Type B pancreatic cell (in vitro differentiated cells): ENCODE measurements at regions not wholly inside any gene's neighbourhood (a gene's known extent, or its start where the extent isn't known, plus 50 kb on each side); places are given as distances from the start of the nearest gene placed in this dataset.

Source experiments
- DNase-seq: peaks from one replicate; pipeline ENCODE4 v3.0.0; 2021; ENCODE audit warnings: mixed read lengths; ENCODE audit not compliant: unreplicated experiment; ENCODE audit errors: extremely low spot score
- H3K27ac Mint-ChIP-seq: 2 replicates; pipeline ENCODE4 v1.8.0; 2021; ENCODE audit warnings: mild to moderate bottlenecking, mixed read lengths
- H3K27me3 Mint-ChIP-seq: 2 replicates; pipeline ENCODE4 v1.8.0; 2021; ENCODE audit warnings: mixed read lengths
- H3K36me3 Mint-ChIP-seq: 2 replicates; pipeline ENCODE4 v1.8.0; 2021; ENCODE audit warnings: mixed read lengths
- H3K4me1 Mint-ChIP-seq: one replicate; pipeline ENCODE4 v1.8.0; 2021; ENCODE audit warnings: mixed read lengths; ENCODE audit not compliant: unreplicated experiment
- H3K4me3 Mint-ChIP-seq: 2 replicates; pipeline ENCODE4 v1.8.0; 2021; ENCODE audit warnings: mild to moderate bottlenecking, mixed read lengths
- H3K9me3 Mint-ChIP-seq: 2 replicates; pipeline ENCODE4 v1.8.0; 2021; ENCODE audit warnings: mixed read lengths
- TF ChIP-seq, protein P1 (sequence below): fragments of 200-600 bp; sonication (generic); conservative IDR thresholded peaks from 2 replicates; pipeline ENCODE4 v1.5.0; 2021; ENCODE audit warnings: antibody characterized with exemption, mild to moderate bottlenecking

DNA sequence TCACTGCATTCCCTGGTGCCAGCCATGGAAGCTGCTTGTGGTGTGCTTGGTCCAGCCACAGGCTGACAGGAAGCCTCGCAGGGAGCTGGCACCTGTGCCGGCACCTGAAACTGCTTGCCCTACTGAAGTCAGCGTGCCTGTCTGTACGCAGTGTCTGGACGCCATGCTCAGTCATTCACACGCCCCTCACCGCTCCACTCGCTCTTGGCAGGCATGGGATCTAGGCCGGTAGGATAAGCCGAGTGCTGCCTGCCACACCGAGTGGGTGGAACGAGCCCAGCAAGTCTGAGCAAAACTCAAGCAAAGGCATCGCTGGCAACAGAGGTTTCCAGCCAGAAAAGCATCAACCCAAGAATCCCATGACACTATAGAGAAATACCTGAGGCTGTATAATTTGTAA is 350.6 kb downstream of the CDH11 start:
- DNase-seq = no peak
- TF ChIP-seq, protein P1, sequence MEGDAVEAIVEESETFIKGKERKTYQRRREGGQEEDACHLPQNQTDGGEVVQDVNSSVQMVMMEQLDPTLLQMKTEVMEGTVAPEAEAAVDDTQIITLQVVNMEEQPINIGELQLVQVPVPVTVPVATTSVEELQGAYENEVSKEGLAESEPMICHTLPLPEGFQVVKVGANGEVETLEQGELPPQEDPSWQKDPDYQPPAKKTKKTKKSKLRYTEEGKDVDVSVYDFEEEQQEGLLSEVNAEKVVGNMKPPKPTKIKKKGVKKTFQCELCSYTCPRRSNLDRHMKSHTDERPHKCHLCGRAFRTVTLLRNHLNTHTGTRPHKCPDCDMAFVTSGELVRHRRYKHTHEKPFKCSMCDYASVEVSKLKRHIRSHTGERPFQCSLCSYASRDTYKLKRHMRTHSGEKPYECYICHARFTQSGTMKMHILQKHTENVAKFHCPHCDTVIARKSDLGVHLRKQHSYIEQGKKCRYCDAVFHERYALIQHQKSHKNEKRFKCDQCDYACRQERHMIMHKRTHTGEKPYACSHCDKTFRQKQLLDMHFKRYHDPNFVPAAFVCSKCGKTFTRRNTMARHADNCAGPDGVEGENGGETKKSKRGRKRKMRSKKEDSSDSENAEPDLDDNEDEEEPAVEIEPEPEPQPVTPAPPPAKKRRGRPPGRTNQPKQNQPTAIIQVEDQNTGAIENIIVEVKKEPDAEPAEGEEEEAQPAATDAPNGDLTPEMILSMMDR = no peak
- H3K36me3 Mint-ChIP-seq = no peaks in the 10 kb centered on the region
- H3K9me3 Mint-ChIP-seq = no peaks in the 10 kb centered on the region
- no peaks in the 10 kb centered on the region for H3K27me3 Mint-ChIP-seq
- H3K4me3 Mint-ChIP-seq = no peak overlapping the region
- H3K27ac Mint-ChIP-seq = no peak overlapping the region
- peaks cover 9% of the 10 kb centered on the region for H3K4me1 Mint-ChIP-seq

DNA sequence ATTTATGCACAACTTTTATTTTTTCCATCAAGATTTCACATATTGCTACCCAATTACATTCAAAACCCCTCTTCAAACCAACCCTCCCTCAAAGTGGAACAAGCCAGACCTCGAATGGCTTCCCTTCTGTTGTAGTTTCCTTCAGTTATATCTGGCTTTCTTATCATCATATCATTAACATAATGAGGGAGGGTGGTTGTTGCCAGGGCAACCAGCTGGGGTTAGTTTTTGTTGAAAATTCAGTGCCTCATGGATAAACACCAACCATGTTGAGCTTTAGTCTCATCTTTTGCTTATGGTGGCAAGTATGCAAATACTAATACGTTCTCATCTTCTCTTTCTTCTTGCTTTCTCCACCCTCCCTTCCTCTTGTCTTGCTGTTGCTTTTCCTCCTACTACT is 359.7 kb downstream of the CDH11 start:
- H3K4me1 Mint-ChIP-seq = no peaks in the 10 kb centered on the region
- DNase-seq = no peak
- TF ChIP-seq, protein P1 = no peak
- no peak overlapping the region for H3K4me3 Mint-ChIP-seq
- no peak overlapping the region for H3K27ac Mint-ChIP-seq
- no peaks in the 10 kb centered on the region for H3K36me3 Mint-ChIP-seq
- H3K9me3 Mint-ChIP-seq = no peaks in the 10 kb centered on the region
- H3K27me3 Mint-ChIP-seq = peaks cover 10% of the 10 kb centered on the region

DNA sequence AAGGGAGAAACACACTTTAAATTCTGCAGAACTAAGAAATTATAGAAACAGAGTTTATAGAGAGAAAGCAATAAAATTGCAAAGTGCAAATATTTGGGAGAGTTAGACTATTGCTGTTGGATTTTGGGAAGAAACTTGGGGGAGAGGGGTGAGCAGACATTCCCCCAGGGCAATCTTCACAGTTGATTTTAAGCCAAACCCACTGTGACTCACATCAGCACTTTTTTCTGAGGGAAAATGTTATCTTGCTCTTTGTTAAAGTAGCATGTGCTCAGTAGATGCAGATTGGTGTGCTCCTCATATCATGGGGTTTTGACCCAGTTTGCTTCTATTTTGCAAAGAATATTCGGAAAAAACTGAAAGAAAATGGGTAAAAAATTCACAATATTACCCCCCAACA is 367.6 kb downstream of the CDH11 start:
- Mint-ChIP-seq H3K4me3 (no peak overlapping the region), H3K27ac (no peak overlapping the region), H3K36me3 (no peaks in the 10 kb centered on the region), H3K9me3 (no peaks in the 10 kb centered on the region), H3K27me3 (no peaks in the 10 kb centered on the region), H3K4me1 (no peaks in the 10 kb centered on the region)
- no peak for DNase-seq
- TF ChIP-seq, protein P1 = no peak

DNA sequence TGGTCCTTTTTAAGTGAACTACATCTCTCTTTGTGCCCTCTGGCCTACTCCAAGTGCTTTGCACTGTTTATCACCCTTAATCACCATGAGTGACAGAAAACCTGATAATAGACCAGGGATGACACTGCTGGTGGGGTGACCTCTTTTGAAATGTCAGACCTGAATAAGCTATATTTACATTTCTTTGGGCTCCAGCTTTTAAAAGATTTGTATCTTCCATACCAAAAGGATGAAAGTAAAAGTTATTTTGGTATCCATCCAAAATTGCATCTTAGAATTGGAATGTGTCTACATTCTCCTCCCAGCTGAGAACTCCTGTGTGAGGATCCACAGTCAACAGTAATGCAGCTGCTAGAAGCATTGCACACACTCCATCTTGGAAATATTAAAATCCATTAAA is 370.0 kb downstream of the CDH11 start:
- Mint-ChIP-seq H3K9me3 (no peaks in the 10 kb centered on the region), H3K27ac (no peak overlapping the region)
- DNase-seq = no peak

DNA sequence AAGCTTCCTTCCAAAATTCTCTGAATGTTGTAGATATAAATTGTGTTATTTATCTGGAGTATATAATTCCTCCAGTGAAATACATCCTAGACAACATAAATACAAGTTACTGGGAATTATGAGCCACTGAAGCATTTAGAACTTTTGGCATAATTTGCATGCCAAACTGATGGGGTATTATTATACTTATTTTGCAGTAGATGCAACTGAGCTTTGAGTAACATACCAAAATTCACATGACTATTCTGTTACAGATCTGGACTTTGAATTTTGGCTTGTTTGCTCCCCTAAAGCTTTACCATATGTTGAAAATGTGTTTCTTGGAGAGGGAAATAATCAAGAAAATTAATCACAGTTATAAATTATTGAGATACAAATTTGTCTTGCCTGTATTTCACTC is 372.5 kb downstream of the CDH11 start:
- Mint-ChIP-seq H3K4me3 (no peak overlapping the region), H3K27ac (no peak overlapping the region), H3K27me3 (peaks cover 18% of the 10 kb centered on the region), H3K36me3 (no peaks in the 10 kb centered on the region), H3K4me1 (no peaks in the 10 kb centered on the region), H3K9me3 (no peaks in the 10 kb centered on the region)
- no peak for DNase-seq
- TF ChIP-seq, protein P1 = no peak

More for the DNA sequence above, 370.0 kb downstream of the CDH11 start:
- H3K27me3 Mint-ChIP-seq = peaks cover 4% of the 10 kb centered on the region
- H3K36me3 Mint-ChIP-seq = no peaks in the 10 kb centered on the region
- no peaks in the 10 kb centered on the region for H3K4me1 Mint-ChIP-seq
- TF ChIP-seq, protein P1 = no peak
- no peak overlapping the region for H3K4me3 Mint-ChIP-seq
